ENCODE measurements at regions not wholly inside any gene's neighbourhood (a gene's known extent, or its start where the extent isn't known, plus 50 kb on each side); places are given as distances from the start of the nearest gene placed in this dataset.
"Not testable (repeated sequence)": the region's sequence is repeated elsewhere in the genome, so short reads cannot be mapped to it uniquely, and the experiment has no call there.

DNA sequence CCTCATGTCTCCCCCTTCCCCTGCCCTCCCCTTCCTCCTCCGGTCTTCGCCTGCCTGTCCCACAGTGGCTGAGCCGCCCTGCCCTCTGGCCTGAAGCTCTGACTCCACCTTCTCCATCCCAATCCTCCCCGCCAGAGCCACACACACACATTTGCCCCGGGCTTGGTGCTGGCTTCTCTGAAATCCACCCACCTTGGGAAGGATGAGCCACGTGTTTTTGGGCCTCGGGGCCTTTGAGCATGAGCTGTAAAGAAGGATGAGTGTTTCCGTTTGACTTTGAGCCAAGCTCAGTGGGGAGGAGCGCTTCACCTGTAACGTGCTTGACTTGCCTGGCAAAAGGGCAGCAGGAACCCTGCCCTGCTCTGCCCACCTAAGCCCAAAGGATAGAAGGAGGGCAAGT, 295.1 kb downstream of the SIPA1L2 start:
- peaks cover 3% of the 10 kb centered on the region for H3K36me3 Mint-ChIP-seq
- H3K27me3 Mint-ChIP-seq, result peaks cover 21% of the 10 kb centered on the region
- TF ChIP-seq, protein P1, sequence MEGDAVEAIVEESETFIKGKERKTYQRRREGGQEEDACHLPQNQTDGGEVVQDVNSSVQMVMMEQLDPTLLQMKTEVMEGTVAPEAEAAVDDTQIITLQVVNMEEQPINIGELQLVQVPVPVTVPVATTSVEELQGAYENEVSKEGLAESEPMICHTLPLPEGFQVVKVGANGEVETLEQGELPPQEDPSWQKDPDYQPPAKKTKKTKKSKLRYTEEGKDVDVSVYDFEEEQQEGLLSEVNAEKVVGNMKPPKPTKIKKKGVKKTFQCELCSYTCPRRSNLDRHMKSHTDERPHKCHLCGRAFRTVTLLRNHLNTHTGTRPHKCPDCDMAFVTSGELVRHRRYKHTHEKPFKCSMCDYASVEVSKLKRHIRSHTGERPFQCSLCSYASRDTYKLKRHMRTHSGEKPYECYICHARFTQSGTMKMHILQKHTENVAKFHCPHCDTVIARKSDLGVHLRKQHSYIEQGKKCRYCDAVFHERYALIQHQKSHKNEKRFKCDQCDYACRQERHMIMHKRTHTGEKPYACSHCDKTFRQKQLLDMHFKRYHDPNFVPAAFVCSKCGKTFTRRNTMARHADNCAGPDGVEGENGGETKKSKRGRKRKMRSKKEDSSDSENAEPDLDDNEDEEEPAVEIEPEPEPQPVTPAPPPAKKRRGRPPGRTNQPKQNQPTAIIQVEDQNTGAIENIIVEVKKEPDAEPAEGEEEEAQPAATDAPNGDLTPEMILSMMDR (conservative IDR thresholded peaks at IDR 0.05), result no peak
- H3K9me3 Mint-ChIP-seq, result no peaks in the 10 kb centered on the region
- no peak overlapping the region for H3K27ac Mint-ChIP-seq
- no peak overlapping the region for H3K4me3 Mint-ChIP-seq
- DNase-seq (ENCODE audit: extremely low spot score, unreplicated experiment), result no peak
- H3K4me1 Mint-ChIP-seq (ENCODE audit: unreplicated experiment), result peaks cover 12% of the 10 kb centered on the region

DNA sequence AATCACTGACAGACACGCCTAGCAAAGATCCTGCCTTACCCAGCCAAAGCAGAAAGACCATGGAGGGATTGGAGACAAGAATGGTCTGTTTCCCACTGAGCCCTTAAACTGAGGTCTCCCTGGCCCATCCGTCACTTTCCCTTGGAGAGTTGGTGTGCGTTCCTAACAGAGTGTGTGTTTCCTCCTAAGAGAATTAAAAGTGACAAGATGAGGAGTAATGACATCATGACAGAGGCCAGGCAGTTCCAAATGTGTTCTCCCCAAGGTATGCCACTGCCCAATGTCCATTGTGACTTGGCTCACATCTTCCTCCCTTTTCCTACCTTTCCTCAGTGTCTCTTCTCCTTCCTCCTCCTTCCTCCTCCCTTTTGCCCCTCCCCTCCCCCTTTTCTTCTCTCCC, 295.7 kb downstream of the SIPA1L2 start:
- H3K27me3 Mint-ChIP-seq, result peaks cover 18% of the 10 kb centered on the region
- H3K9me3 Mint-ChIP-seq, result no peaks in the 10 kb centered on the region
- no peak for DNase-seq (ENCODE audit: extremely low spot score, unreplicated experiment)
- H3K36me3 Mint-ChIP-seq, result peaks cover 3% of the 10 kb centered on the region
- H3K4me3 Mint-ChIP-seq, result no peak overlapping the region
- TF ChIP-seq, protein P1 (conservative IDR thresholded peaks at IDR 0.05), result no peak
- no peak overlapping the region for H3K27ac Mint-ChIP-seq
- H3K4me1 Mint-ChIP-seq (ENCODE audit: unreplicated experiment), result peaks cover 16% of the 10 kb centered on the region

DNA sequence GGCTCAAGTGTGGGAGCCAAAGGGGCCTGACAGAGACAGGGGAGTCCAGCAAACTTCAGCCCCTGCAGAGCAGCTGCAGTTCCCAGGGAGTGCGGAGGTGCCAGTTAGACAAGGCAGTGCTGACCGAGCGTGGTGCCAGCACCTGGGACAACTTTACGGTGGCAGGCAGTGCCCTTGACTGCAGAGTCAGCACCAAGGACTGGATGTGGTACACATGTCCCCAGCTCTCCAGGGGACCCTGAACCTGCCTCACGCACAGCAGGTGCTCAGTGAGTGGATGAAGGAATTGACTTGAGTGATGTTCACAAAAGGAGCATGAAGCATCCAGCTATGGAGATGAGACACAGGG, 296.5 kb downstream of the SIPA1L2 start:
- TF ChIP-seq, protein P1 (conservative IDR thresholded peaks at IDR 0.05), result no peak
- Mint-ChIP-seq H3K4me1 (ENCODE audit: unreplicated experiment) (peaks cover 20% of the 10 kb centered on the region), H3K4me3 (no peak overlapping the region), H3K27ac (no peak overlapping the region), H3K36me3 (peaks cover 3% of the 10 kb centered on the region), H3K9me3 (no peaks in the 10 kb centered on the region), H3K27me3 (peaks cover 15% of the 10 kb centered on the region)
- DNase-seq (ENCODE audit: extremely low spot score, unreplicated experiment), result no peak

DNA sequence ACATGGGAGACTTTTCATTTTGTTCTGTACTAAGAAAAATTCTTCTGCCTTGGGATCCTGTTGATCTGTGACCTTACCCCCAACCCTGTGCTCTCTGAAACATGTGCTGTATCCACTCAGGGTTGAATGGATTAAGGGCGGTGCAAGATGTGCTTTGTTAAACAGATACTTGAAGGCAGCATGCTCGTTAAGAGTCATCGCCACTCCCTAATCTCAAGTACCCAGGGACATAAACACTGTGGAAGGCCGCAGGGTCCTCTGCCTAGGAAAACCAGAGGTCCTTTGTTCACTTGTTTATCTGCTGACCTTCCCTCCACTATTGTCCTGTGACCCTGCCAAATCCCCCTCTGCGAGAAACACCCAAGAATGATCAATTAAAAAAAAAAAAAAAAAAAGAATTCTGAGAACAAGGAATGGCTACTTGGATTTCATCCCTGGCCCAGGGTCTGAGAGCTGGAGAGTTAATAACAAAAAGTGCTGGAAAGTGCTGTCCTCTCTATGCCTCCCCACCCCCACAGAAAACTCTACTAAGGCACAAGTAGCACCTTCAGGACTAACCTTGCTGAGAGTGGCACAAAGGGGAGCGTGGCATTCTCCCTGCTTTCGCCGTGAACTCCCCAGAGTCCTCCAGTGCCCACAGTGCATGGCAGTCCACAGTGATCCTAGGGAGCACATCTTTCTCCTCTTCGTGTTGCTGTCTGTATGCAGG, 297.1 kb downstream of the SIPA1L2 start:
- Mint-ChIP-seq H3K4me1 (ENCODE audit: unreplicated experiment) (peaks cover 25% of the 10 kb centered on the region), H3K27me3 (peaks cover 15% of the 10 kb centered on the region)
- not testable (repeated sequence) for H3K27ac Mint-ChIP-seq; H3K36me3 Mint-ChIP-seq; H3K9me3 Mint-ChIP-seq; DNase-seq (ENCODE audit: extremely low spot score, unreplicated experiment); H3K4me3 Mint-ChIP-seq

DNA sequence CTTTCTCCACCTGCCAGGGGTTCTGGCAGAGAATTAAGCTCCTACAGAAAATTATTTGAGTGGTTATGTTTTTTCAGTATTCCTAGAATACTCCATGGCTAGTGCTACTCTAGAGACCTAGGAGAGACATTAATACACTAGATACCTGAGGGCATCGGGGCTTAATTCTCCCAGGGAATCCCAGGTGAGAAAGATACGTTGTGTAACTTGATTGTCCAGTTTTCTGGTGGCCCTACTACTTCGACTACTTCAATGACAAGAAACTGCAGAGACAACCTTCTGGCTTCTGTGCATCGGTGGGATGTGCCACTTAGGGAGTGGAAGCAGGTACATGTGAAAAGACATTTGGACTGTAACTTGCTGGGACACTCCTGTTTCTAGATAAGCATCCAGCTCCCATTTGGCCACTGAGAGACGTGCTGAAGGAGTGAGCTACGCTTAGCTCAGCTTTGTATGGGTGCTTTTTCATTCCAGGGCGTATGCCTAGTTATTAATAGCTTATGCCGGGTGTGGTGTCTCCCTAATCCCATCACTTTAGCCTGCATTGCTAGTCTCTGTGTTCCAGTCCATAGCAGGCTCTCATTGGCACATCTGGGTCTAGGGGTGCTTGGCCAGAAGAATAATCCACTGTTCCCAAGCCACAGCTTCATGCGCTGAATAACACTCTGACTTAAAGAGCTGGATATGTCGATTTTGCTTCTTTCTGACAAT, 300.7 kb downstream of the SIPA1L2 start:
- Mint-ChIP-seq H3K27me3 (peaks cover 3% of the 10 kb centered on the region), H3K27ac (no peak overlapping the region), H3K4me3 (no peak overlapping the region), H3K9me3 (no peaks in the 10 kb centered on the region), H3K36me3 (peaks cover 3% of the 10 kb centered on the region), H3K4me1 (ENCODE audit: unreplicated experiment) (peaks cover 34% of the 10 kb centered on the region)
- TF ChIP-seq, protein P1 (conservative IDR thresholded peaks at IDR 0.05), result no peak
- no peak for DNase-seq (ENCODE audit: extremely low spot score, unreplicated experiment)

DNA sequence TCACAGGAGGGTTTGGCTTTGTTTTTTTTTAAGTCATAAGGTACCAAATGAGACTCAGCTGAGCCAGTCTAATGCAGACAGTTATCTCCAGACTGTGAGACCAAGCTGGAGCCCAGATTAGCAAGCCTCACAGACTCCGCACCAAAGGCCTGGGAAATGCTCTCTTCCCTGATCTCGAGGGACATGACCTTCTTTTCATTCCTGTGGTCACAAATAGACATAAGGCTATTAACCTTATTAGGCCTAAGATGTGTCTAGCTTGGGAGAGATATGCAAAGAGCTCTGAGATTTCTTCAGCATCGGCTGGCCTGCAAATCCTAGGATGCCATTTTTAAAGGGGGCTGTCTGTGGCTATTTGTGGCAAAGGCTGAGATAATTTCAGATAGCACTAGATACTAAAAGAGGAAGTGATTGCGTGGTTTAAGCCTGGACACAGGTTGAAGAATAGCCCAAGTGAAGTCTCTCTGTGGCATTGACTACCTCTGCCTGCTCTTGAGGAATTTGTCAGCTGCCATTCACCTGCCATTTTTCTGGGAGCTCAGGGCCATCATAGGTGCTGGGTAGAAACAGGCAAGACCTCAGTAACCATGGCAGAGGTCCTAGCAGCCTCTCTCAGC, 301.3 kb downstream of the SIPA1L2 start:
- H3K27me3 Mint-ChIP-seq, result peaks cover under 1% of the 10 kb centered on the region
- H3K36me3 Mint-ChIP-seq, result peaks cover under 1% of the 10 kb centered on the region
- H3K9me3 Mint-ChIP-seq, result no peaks in the 10 kb centered on the region
- no peak overlapping the region for H3K4me3 Mint-ChIP-seq
- H3K27ac Mint-ChIP-seq, result no peak overlapping the region
- DNase-seq (ENCODE audit: extremely low spot score, unreplicated experiment), result no peak
- peaks cover 27% of the 10 kb centered on the region for H3K4me1 Mint-ChIP-seq (ENCODE audit: unreplicated experiment)
- TF ChIP-seq, protein P1 (conservative IDR thresholded peaks at IDR 0.05), result no peak
